ENCODE measurements at regions not wholly inside any gene's neighbourhood (a gene's known extent, or its start where the extent isn't known, plus 50 kb on each side); places are given as distances from the start of the nearest gene placed in this dataset.

DNA sequence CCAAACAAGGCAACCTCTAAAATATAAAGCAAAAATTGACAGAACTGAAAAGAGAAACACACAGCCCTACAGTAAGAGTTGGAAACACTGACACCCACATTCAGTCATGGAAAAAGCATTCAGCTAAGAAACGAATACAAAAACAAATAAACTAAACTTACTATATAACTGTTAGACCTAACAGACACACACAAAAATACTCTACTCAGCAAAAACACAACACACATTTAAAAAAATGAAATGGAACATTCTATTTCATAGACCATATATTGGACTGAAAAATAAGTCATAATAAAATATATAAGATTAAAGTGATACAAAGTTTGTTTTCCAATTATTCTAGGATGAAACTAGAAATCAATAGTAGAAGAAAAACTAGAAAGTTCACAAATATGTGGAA is 488.8 kb upstream of the POU3F4 start:
- TF ChIP-seq, protein P1, sequence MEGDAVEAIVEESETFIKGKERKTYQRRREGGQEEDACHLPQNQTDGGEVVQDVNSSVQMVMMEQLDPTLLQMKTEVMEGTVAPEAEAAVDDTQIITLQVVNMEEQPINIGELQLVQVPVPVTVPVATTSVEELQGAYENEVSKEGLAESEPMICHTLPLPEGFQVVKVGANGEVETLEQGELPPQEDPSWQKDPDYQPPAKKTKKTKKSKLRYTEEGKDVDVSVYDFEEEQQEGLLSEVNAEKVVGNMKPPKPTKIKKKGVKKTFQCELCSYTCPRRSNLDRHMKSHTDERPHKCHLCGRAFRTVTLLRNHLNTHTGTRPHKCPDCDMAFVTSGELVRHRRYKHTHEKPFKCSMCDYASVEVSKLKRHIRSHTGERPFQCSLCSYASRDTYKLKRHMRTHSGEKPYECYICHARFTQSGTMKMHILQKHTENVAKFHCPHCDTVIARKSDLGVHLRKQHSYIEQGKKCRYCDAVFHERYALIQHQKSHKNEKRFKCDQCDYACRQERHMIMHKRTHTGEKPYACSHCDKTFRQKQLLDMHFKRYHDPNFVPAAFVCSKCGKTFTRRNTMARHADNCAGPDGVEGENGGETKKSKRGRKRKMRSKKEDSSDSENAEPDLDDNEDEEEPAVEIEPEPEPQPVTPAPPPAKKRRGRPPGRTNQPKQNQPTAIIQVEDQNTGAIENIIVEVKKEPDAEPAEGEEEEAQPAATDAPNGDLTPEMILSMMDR (IDR thresholded peaks at IDR 0.05), result no peak

DNA sequence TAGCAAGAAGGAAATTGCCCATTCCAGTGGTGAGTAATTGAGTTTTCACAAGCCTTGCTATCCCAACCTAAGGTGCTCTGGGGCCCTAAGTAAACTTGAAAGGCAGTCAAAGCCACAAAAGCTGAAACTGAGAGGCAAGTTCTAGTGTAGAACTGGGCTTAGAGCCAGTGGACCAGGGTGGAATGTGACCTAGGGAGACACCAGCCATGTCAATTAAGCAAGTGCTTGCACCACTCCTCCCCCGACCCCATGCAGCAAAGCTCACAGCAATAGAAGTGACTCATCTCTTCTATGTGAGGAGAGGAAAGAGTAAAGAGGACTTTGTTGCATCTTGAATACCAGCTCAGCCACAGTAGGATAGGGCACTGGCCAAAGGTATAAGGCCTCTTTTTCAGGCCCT is 486.1 kb upstream of the POU3F4 start:
- TF ChIP-seq, protein P1 (IDR thresholded peaks at IDR 0.05), result no peak

All from LNCAP (cell line).